ENCODE measurements at regions not wholly inside any gene's neighbourhood (a gene's known extent, or its start where the extent isn't known, plus 50 kb on each side); places are given as distances from the start of the nearest gene placed in this dataset.

DNA sequence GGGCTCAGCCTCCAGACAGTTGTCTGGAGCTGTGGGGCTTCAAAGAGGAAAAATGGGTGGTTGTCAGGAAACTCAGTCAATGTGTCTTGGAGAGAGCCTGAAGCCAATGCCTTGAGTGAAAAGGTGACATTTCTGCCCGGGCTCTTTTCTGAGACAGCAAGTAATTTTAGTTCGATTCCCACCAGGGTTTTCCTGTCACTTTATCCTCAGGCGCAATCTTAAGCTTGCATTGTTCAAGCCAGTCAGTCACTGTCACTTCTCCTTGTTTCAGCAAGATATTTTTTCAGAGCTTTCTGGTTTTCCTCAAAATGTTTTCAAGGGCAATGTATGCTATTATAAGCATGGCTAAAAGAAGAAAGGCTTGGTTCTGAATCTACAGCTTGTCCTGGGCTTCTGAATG, 404.7 kb upstream of the SEL1L start:
- no peak for TF ChIP-seq TAF1 (IDR thresholded peaks at IDR 0.05; ENCODE audit: borderline replicate concordance, insufficient read depth, low read length)

DNA sequence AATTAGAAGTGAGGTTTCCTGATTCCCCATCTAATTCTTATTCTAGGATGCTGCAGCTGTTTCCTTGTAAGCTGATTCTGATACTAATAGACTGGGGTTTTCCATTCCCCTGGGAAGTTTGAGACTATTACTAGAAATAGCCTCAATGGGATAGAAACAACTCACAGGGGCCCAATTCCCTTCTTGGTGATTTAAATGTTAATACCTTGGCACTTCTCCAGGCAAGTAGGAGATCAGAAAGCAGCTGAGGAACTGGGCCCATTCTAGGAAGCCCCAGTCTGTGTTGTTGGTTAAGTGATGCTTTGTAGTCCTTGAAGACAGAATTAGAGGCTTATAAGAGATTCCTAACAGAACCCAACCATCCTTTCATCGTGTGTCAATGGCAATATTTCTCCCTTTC, 407.0 kb upstream of the SEL1L start:
- TF ChIP-seq TAF1 (IDR thresholded peaks at IDR 0.05; ENCODE audit: borderline replicate concordance, insufficient read depth, low read length) (no peak), POLR2AphosphoS5 (IDR thresholded peaks at IDR 0.05; ENCODE audit: low read depth, low read length) (no peak), SIN3A (IDR thresholded peaks at IDR 0.05; ENCODE audit: borderline replicate concordance, insufficient read depth, low read length) (no peak), FOXP2 (optimal IDR thresholded peaks at IDR 0.05; ENCODE audit: borderline replicate concordance, extremely low read depth, extremely low read length, insufficient read depth) (no peak)
- TF ChIP-seq, protein P1, sequence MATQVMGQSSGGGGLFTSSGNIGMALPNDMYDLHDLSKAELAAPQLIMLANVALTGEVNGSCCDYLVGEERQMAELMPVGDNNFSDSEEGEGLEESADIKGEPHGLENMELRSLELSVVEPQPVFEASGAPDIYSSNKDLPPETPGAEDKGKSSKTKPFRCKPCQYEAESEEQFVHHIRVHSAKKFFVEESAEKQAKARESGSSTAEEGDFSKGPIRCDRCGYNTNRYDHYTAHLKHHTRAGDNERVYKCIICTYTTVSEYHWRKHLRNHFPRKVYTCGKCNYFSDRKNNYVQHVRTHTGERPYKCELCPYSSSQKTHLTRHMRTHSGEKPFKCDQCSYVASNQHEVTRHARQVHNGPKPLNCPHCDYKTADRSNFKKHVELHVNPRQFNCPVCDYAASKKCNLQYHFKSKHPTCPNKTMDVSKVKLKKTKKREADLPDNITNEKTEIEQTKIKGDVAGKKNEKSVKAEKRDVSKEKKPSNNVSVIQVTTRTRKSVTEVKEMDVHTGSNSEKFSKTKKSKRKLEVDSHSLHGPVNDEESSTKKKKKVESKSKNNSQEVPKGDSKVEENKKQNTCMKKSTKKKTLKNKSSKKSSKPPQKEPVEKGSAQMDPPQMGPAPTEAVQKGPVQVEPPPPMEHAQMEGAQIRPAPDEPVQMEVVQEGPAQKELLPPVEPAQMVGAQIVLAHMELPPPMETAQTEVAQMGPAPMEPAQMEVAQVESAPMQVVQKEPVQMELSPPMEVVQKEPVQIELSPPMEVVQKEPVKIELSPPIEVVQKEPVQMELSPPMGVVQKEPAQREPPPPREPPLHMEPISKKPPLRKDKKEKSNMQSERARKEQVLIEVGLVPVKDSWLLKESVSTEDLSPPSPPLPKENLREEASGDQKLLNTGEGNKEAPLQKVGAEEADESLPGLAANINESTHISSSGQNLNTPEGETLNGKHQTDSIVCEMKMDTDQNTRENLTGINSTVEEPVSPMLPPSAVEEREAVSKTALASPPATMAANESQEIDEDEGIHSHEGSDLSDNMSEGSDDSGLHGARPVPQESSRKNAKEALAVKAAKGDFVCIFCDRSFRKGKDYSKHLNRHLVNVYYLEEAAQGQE (IDR thresholded peaks at IDR 0.05; ENCODE audit: insufficient read depth in 1 of 2, low read depth in 2 of 2, low read length in 2 of 2), result no peak

GRCh38 chr14:81942071-81942470, 408.4 kb upstream of the SEL1L start:
- TF ChIP-seq FOXP2 (optimal IDR thresholded peaks at IDR 0.05; ENCODE audit: borderline replicate concordance, extremely low read depth, extremely low read length, insufficient read depth) (no peak), TAF1 (IDR thresholded peaks at IDR 0.05; ENCODE audit: borderline replicate concordance, insufficient read depth, low read length) (no peak), SIN3A (IDR thresholded peaks at IDR 0.05; ENCODE audit: borderline replicate concordance, insufficient read depth, low read length) (no peak), POLR2AphosphoS5 (IDR thresholded peaks at IDR 0.05; ENCODE audit: low read depth, low read length) (no peak)
- TF ChIP-seq, protein P1 (IDR thresholded peaks at IDR 0.05; ENCODE audit: insufficient read depth in 1 of 2, low read depth in 2 of 2, low read length in 2 of 2), result no peak

DNA sequence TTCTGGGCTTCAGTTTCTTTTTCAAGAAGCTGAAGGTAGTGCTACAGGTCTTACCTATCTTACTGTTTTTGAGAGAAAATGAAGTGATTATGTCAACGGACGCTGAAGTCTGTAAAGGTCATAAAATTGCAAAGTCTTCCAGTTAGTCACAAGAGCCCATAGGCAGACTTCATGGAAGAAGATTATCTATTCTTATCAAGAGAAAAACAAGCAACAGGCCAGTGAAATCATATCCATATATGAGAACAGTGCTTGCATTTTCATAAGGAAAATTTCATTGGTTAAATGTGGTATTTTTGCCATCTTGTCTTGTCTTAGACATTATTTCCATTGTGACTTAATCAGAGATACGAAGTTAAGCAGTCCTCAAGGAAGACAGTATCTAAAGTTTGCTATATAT, 412.7 kb upstream of the SEL1L start:
- no peak for TF ChIP-seq SIN3A (IDR thresholded peaks at IDR 0.05; ENCODE audit: borderline replicate concordance, insufficient read depth, low read length)
- TF ChIP-seq, protein P1 (IDR thresholded peaks at IDR 0.05; ENCODE audit: insufficient read depth in 1 of 2, low read depth in 2 of 2, low read length in 2 of 2), result no peak
- no peak for TF ChIP-seq TAF1 (IDR thresholded peaks at IDR 0.05; ENCODE audit: borderline replicate concordance, insufficient read depth, low read length)
- no peak for TF ChIP-seq FOXP2 (optimal IDR thresholded peaks at IDR 0.05; ENCODE audit: borderline replicate concordance, extremely low read depth, extremely low read length, insufficient read depth)
- no peak for TF ChIP-seq POLR2AphosphoS5 (IDR thresholded peaks at IDR 0.05; ENCODE audit: low read depth, low read length)

DNA sequence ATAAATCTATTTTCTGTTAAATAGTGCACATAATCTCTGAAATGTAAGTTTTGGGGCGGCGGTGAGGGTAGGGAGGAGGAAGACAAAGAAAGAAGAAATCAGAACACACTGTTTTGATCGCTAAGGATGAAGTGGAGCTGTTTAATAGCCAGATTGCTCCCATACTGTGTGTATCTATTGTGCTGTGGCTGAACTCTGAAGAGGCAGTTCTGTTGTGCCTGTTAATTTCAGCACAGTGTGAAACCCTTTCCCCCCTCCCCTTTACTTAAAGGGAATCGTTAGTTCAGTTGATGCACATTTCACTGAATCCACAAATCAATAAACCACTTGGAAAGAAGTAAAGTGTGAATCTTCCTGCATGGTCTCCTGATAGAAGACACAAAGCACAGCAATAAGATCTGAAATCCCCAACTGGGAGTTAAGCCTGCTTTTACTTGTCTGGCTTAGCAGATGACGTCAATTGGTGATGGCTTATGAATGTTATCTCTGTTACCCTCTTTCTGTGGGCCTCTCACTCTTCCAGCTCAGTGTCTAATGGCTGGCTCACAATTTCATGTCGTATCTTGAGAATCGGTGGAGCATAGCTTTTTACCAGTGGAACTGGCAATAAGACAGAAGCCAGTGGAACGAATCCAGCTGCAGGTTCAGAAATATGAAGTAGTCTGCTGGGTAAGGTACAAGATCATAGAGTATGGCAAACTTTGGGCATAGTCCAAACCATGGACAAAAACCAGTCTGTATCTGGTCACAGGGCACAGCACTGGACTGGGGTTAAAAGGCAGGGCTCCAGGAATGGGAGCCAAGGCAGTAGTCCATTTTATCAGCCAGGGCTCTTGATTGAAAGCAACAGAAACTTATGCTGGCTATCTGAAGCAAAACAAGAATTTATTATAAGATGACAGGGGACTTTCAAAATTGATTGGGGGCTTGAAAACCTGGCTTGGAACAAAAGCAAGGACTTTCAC, 413.5 kb upstream of the SEL1L start:
- TF ChIP-seq FOXP2 (optimal IDR thresholded peaks at IDR 0.05; ENCODE audit: borderline replicate concordance, extremely low read depth, extremely low read length, insufficient read depth), result no peak
- TF ChIP-seq, protein P1 (IDR thresholded peaks at IDR 0.05; ENCODE audit: insufficient read depth in 1 of 2, low read depth in 2 of 2, low read length in 2 of 2), result no peak
- TF ChIP-seq SIN3A (IDR thresholded peaks at IDR 0.05; ENCODE audit: borderline replicate concordance, insufficient read depth, low read length), result no peak
- TF ChIP-seq TAF1 (IDR thresholded peaks at IDR 0.05; ENCODE audit: borderline replicate concordance, insufficient read depth, low read length), result no peak
- TF ChIP-seq POLR2AphosphoS5 (IDR thresholded peaks at IDR 0.05; ENCODE audit: low read depth, low read length), result no peak
